Astrocyte (in vitro differentiated cells and primary cell): ENCODE measurements at regions not wholly inside any gene's neighbourhood (a gene's known extent, or its start where the extent isn't known, plus 50 kb on each side); places are given as distances from the start of the nearest gene placed in this dataset.

Experiments
- EZH2 ChIP-seq: IDR thresholded peaks from 2 replicates; pipeline ENCODE4 v1.6.1; 2012; ENCODE audit warnings: mild to moderate bottlenecking, low read length, inconsistent platforms; ENCODE audit not compliant: insufficient read depth
- TF ChIP-seq, protein P1 (sequence below): IDR thresholded peaks from 2 replicates; pipeline ENCODE4 v1.5.1; 2011; ENCODE audit warnings: low read depth, mild to moderate bottlenecking, inconsistent platforms, low read length, moderate library complexity; ENCODE audit not compliant: insufficient read depth

DNA sequence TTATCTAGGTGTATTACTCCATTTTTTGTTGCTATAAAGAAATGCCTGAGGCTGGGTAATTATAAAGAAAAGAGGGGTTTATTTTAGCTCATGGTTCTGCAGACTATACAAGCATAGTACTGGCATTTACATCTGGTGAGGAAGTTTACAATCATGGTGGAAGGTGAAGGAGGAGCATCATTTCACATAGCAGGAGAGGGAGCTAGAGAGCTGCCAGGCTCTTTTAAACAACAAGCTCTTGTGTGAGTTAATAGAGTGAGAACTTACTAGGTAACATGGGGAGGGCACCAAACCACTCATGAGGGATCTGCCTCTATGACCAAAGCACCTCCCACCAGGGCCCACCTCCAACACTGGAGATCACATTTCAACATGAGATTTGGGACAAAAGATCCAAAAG is 221.7 kb upstream of the GPC6 start:
- TF ChIP-seq, protein P1, sequence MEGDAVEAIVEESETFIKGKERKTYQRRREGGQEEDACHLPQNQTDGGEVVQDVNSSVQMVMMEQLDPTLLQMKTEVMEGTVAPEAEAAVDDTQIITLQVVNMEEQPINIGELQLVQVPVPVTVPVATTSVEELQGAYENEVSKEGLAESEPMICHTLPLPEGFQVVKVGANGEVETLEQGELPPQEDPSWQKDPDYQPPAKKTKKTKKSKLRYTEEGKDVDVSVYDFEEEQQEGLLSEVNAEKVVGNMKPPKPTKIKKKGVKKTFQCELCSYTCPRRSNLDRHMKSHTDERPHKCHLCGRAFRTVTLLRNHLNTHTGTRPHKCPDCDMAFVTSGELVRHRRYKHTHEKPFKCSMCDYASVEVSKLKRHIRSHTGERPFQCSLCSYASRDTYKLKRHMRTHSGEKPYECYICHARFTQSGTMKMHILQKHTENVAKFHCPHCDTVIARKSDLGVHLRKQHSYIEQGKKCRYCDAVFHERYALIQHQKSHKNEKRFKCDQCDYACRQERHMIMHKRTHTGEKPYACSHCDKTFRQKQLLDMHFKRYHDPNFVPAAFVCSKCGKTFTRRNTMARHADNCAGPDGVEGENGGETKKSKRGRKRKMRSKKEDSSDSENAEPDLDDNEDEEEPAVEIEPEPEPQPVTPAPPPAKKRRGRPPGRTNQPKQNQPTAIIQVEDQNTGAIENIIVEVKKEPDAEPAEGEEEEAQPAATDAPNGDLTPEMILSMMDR, result no peak
- no peak for TF ChIP-seq EZH2
